CD4-positive, alpha-beta T cell (primary cell): ENCODE measurements at regions not wholly inside any gene's neighbourhood (a gene's known extent, or its start where the extent isn't known, plus 50 kb on each side); places are given as distances from the start of the nearest gene placed in this dataset.
A peak's percentile ranks its signal among the peaks of the same experiment; 100 is the strongest.

ENCODE experiments used
- ATAC-seq: fragments of 200-7000 bp; cut with Tn5 transposase; one replicate; pipeline ENCODE4 v1.10.0; 2022; ENCODE audit warnings: mild to moderate bottlenecking; ENCODE audit not compliant: poor library complexity
- CTCF ChIA-PET: fragments of 350-600 bp; sonication (Branson Sonifier 250); formaldehyde crosslinking; loops from one replicate; lab custom pipeline; 2021; ENCODE audit warnings: antibody characterized with exemption, inconsistent platforms; lab: Charles Lee
- POLR2A ChIA-PET: fragments of 350-600 bp; sonication (Branson Sonifier 250); formaldehyde crosslinking; loops from one replicate; lab custom pipeline; 2021; ENCODE audit warnings: antibody characterized with exemption, inconsistent platforms; lab: Charles Lee
- DNase-seq, 14 experiments: peaks; one replicate each; pipeline ENCODE4 v3.0.0-alpha.2; 2013 to 2020; ENCODE audit warnings: mixed read lengths in 2 of 14
- H3K27ac ChIP-seq, 2 donors: one replicate each; pipeline versions ENCODE4 v1.5.1 to v1.7.0; 2013; ENCODE audit warnings: low read length in 2 of 2, low read depth in 1 of 2, mild to moderate bottlenecking in 1 of 2
- H3K27me3 ChIP-seq, 2 experiments: 1 replicate in 1 of 2; 2 replicates in 1 of 2; pipeline versions ENCODE4 v1.6.1 to v1.7.0; 2013; ENCODE audit warnings: low read length in 2 of 2, control low read depth in 1 of 2, mild to moderate bottlenecking in 1 of 2, moderate library complexity in 1 of 2; ENCODE audit not compliant: insufficient read depth in 2 of 2, control insufficient read depth in 1 of 2
- H3K36me3 ChIP-seq: one replicate; pipeline ENCODE4 v1.6.1; 2013; ENCODE audit warnings: low read length, control low read depth; ENCODE audit not compliant: insufficient read depth
- H3K4me1 ChIP-seq: one replicate; pipeline ENCODE4 v1.6.1; 2013; ENCODE audit warnings: low read length, control low read depth; ENCODE audit not compliant: insufficient read depth
- H3K4me3 ChIP-seq: one replicate; pipeline ENCODE4 v1.5.1; 2013; ENCODE audit warnings: mild to moderate bottlenecking, low read length, moderate library complexity
- H3K9me3 ChIP-seq, 2 experiments: 1 replicate in 1 of 2; 2 replicates in 1 of 2; pipeline versions ENCODE4 v1.6.1 to v1.7.0; 2013; ENCODE audit warnings: low read length in 2 of 2, mild to moderate bottlenecking in 2 of 2, control low read depth in 1 of 2, moderate library complexity in 1 of 2; ENCODE audit not compliant: control insufficient read depth in 1 of 2, insufficient read depth in 1 of 2
- H3K27ac Mint-ChIP-seq: one replicate; pipeline ENCODE4 v1.8.0; 2020; ENCODE audit warnings: mixed read lengths
- H3K27me3 Mint-ChIP-seq: one replicate; pipeline ENCODE4 v1.8.0; 2021; ENCODE audit warnings: mixed read lengths
- H3K36me3 Mint-ChIP-seq: one replicate; pipeline ENCODE4 v1.8.0; 2021; ENCODE audit warnings: low read depth, mixed read lengths
- H3K4me1 Mint-ChIP-seq: one replicate; pipeline ENCODE4 v1.8.0; 2021; ENCODE audit warnings: low read depth, mixed read lengths
- H3K4me3 Mint-ChIP-seq: one replicate; pipeline ENCODE4 v1.8.0; 2020; ENCODE audit warnings: mild to moderate bottlenecking, mixed read lengths
- H3K9me3 Mint-ChIP-seq: one replicate; pipeline ENCODE4 v1.8.0; 2020; ENCODE audit warnings: mixed read lengths
- CTCF ChIP-seq: fragments of 200-600 bp; IDR thresholded peaks from one replicate; pipeline ENCODE4 v1.8.0; 2022; ENCODE audit warnings: antibody characterized with exemption, mild to moderate bottlenecking
- intact Hi-C, 2 experiments: fragments of 100-400 bp; cut with DNase I in 1 of 2; cut with micrococcal nuclease in 1 of 2; formaldehyde crosslinking; loops; one replicate each; pipeline versions ENCODE4 v1.15.1 to v1.9.0; 2023 to 2025; cut with DNase I, micrococcal nuclease

- no peak overlapping the region for H3K4me3 ChIP-seq
- intact Hi-C loops: no loop called here
- no peaks in the 10 kb centered on the region for H3K9me3 ChIP-seq
- no peak overlapping the region for H3K4me3 Mint-ChIP-seq
- ChIA-PET POLR2A (interaction anchor here (0.7 kb wide), 1 partner anchor 498 kb away, joined by 5 read pairs; no protein-coding TSS in a partner anchor), CTCF (no interaction called here)
- no peaks in the 10 kb centered on the region for H3K27me3 Mint-ChIP-seq
- no peak for ATAC-seq
- no peak overlapping the region for H3K27ac ChIP-seq
- peaks cover 16% of the 10 kb centered on the region for H3K4me1 ChIP-seq
- no peaks in the 10 kb centered on the region for H3K27me3 ChIP-seq
- TF ChIP-seq CTCF: no peak
- H3K4me1 Mint-ChIP-seq: peaks cover 43% of the 10 kb centered on the region
- H3K9me3 Mint-ChIP-seq: no peaks in the 10 kb centered on the region
- no peak overlapping the region for H3K27ac Mint-ChIP-seq
- no peak for DNase-seq
- H3K36me3 ChIP-seq: no peaks in the 10 kb centered on the region
- no peaks in the 10 kb centered on the region for H3K36me3 Mint-ChIP-seq
These were observed 131.0 kb upstream of the TRIB2 start for GRCh38 chr2:12585784-12586183.

GRCh38 chr2:12587228-12587627 is 129.5 kb upstream of the TRIB2 start:
- TF ChIP-seq CTCF: no peak
- Histone ChIP-seq H3K9me3 (no peaks in the 10 kb centered on the region), H3K27me3 (no peaks in the 10 kb centered on the region), H3K4me1 (peaks cover 16% of the 10 kb centered on the region), H3K27ac (no peak overlapping the region), H3K4me3 (no peak overlapping the region), H3K36me3 (no peaks in the 10 kb centered on the region)
- intact Hi-C loops: no loop called here
- DNase-seq (no peak), ATAC-seq (no peak)
- Mint-ChIP-seq H3K36me3 (no peaks in the 10 kb centered on the region), H3K4me1 (peaks cover 48% of the 10 kb centered on the region), H3K27me3 (no peaks in the 10 kb centered on the region), H3K27ac (no peak overlapping the region), H3K4me3 (no peak overlapping the region), H3K9me3 (no peaks in the 10 kb centered on the region)
- ChIA-PET POLR2A (no interaction called here), CTCF (no interaction called here)

GRCh38 chr2:12587729-12588522 is 128.8 kb upstream of the TRIB2 start:
- TF ChIP-seq CTCF: no peak
- H3K4me3 ChIP-seq: no peak overlapping the region
- H3K4me1 ChIP-seq: peaks cover 16% of the 10 kb centered on the region
- H3K36me3 ChIP-seq: no peaks in the 10 kb centered on the region
- no peaks in the 10 kb centered on the region for H3K9me3 Mint-ChIP-seq
- peak overlapping the region; percentile 66 for H3K27ac Mint-ChIP-seq
- DNase-seq: peak in 3 of 14 experiments; percentile 56 to 62 (median 56)
- no peaks in the 10 kb centered on the region for H3K27me3 Mint-ChIP-seq
- no peaks in the 10 kb centered on the region for H3K9me3 ChIP-seq
- ChIA-PET POLR2A (no interaction called here), CTCF (no interaction called here)
- no peak for ATAC-seq
- peaks cover 52% of the 10 kb centered on the region for H3K4me1 Mint-ChIP-seq
- H3K4me3 Mint-ChIP-seq: peak overlapping the region; percentile 6
- H3K27ac ChIP-seq: no peak overlapping the region
- H3K36me3 Mint-ChIP-seq: no peaks in the 10 kb centered on the region
- intact Hi-C loops: no loop called here
- H3K27me3 ChIP-seq: no peaks in the 10 kb centered on the region
